Fibroblast of lung (primary cell): ENCODE measurements at regions not wholly inside any gene's neighbourhood (a gene's known extent, or its start where the extent isn't known, plus 50 kb on each side); places are given as distances from the start of the nearest gene placed in this dataset.

Source experiments
- DNase-seq, 2 donors: peaks; one replicate each; pipeline versions ENCODE4 v3.0.0 to v3.0.0-alpha.2; 2010; ENCODE audit warnings: low read depth in 2 of 2
- H2AFZ ChIP-seq: 2 replicates; pipeline ENCODE4 v1.5.1; 2012; ENCODE audit warnings: low read length, control low read depth, inconsistent platforms
- H3K27ac ChIP-seq: 2 replicates; pipeline ENCODE4 v1.5.1; 2011; ENCODE audit warnings: low read length, control low read depth; ENCODE audit not compliant: insufficient read depth
- H3K27me3 ChIP-seq: 2 replicates; pipeline ENCODE4 v1.5.1; 2011; ENCODE audit warnings: mild to moderate bottlenecking, low read length; ENCODE audit not compliant: control insufficient read depth, insufficient read depth
- H3K36me3 ChIP-seq: 2 replicates; pipeline ENCODE4 v1.5.1; 2011; ENCODE audit warnings: low read length; ENCODE audit not compliant: control insufficient read depth, insufficient read depth
- H3K4me1 ChIP-seq: 2 replicates; pipeline ENCODE4 v1.5.1; 2011; ENCODE audit warnings: low read length; ENCODE audit not compliant: control insufficient read depth, insufficient read depth; ENCODE audit errors: extremely low read depth
- H3K4me2 ChIP-seq: 2 replicates; pipeline ENCODE4 v1.5.1; 2011; ENCODE audit warnings: low read length, control low read depth; ENCODE audit not compliant: insufficient read depth; ENCODE audit errors: extremely low read depth
- H3K4me3 ChIP-seq, 4 experiments: fragments of 200-600 bp in 1 of 4; sonication (generic) in 1 of 4; replicated peaks in 1 of 4; 2 replicates each; pipeline ENCODE4 v1.5.1; 2011 to 2016; ENCODE audit warnings: low read length in 4 of 4, low read depth in 3 of 4, mild to moderate bottlenecking in 3 of 4, control low read depth in 2 of 4, inconsistent platforms in 1 of 4, mixed read lengths in 1 of 4; ENCODE audit not compliant: insufficient read depth in 1 of 4; ENCODE audit errors: control extremely low read depth in 1 of 4
- H3K79me2 ChIP-seq: 2 replicates; pipeline ENCODE4 v1.5.1; 2012; ENCODE audit warnings: mild to moderate bottlenecking, low read length, inconsistent platforms; ENCODE audit not compliant: control insufficient read depth, insufficient read depth
- H3K9ac ChIP-seq: 2 replicates; pipeline ENCODE4 v1.5.1; 2011; ENCODE audit warnings: mild to moderate bottlenecking, low read length, control low read depth; ENCODE audit not compliant: insufficient read depth
- H3K9me3 ChIP-seq: 2 replicates; pipeline ENCODE4 v1.5.1; 2012; ENCODE audit warnings: low read depth, low read length; ENCODE audit not compliant: control insufficient read depth, insufficient read depth
- H4K20me1 ChIP-seq: 2 replicates; pipeline ENCODE4 v1.5.1; 2011; ENCODE audit warnings: low read length; ENCODE audit not compliant: control insufficient read depth, insufficient read depth; ENCODE audit errors: extremely low read depth
- CTCF ChIP-seq, 2 donors: IDR thresholded peaks in 1 of 2; conservative IDR thresholded peaks in 1 of 2; 1 replicate in 1 of 2; 2 replicates in 1 of 2; pipeline ENCODE4 v1.5.1; 2011 to 2012; ENCODE audit warnings: low read length in 2 of 2, control low read depth in 1 of 2, inconsistent platforms in 1 of 2, low read depth in 1 of 2, mild to moderate bottlenecking in 1 of 2
- EZH2 ChIP-seq: IDR thresholded peaks from 2 replicates; pipeline ENCODE4 v1.5.1; 2012; ENCODE audit warnings: low read length, control low read depth, mild to moderate bottlenecking; ENCODE audit errors: missing control alignments

GRCh38 chr4:175414602-175415001 lies 397.5 kb downstream of the GPM6A start:
- Histone ChIP-seq H2AFZ (no peak overlapping the region), H3K36me3 (no peaks in the 10 kb centered on the region), H3K4me3 (no peak overlapping the region), H3K4me1 (peaks cover 3% of the 10 kb centered on the region), H3K27me3 (no peaks in the 10 kb centered on the region), H3K4me2 (no peak overlapping the region), H3K27ac (no peak overlapping the region), H3K9me3 (no peaks in the 10 kb centered on the region), H3K9ac (no peak overlapping the region), H3K79me2 (no peaks in the 10 kb centered on the region), H4K20me1 (no peaks in the 10 kb centered on the region)
- TF ChIP-seq EZH2, result no peak
- no peak for DNase-seq

- H3K9ac ChIP-seq, result no peak overlapping the region
- no peak overlapping the region for H3K4me2 ChIP-seq
- H4K20me1 ChIP-seq, result no peaks in the 10 kb centered on the region
- TF ChIP-seq CTCF (conservative IDR thresholded peaks at IDR 0.05 in 1 of 2, IDR thresholded peaks at IDR 0.05 in 1 of 2; ENCODE audit: low read depth in 1 of 2, low read length in 2 of 2) (no peak), EZH2 (no peak)
- H3K36me3 ChIP-seq, result no peaks in the 10 kb centered on the region
- peak overlapping the region; percentile 78 for H3K27ac ChIP-seq
- no peaks in the 10 kb centered on the region for H3K27me3 ChIP-seq
- H2AFZ ChIP-seq, result no peak overlapping the region
- H3K9me3 ChIP-seq, result no peaks in the 10 kb centered on the region
- H3K79me2 ChIP-seq, result no peaks in the 10 kb centered on the region
- peaks cover 6% of the 10 kb centered on the region for H3K4me1 ChIP-seq
- H3K4me3 ChIP-seq, result no peak overlapping the region
- DNase-seq, result no peak
Measured at GRCh38 chr4:175418516-175418915, 393.5 kb downstream of the GPM6A start.

GRCh38 chr4:175419236-175419718 lies 392.8 kb downstream of the GPM6A start:
- H3K4me1 ChIP-seq, result peaks cover 6% of the 10 kb centered on the region

More at GRCh38 chr4:175419236-175419718, 392.8 kb downstream of the GPM6A start:
- TF ChIP-seq CTCF (conservative IDR thresholded peaks at IDR 0.05 in 1 of 2, IDR thresholded peaks at IDR 0.05 in 1 of 2; ENCODE audit: low read depth in 1 of 2, low read length in 2 of 2) (no peak), EZH2 (no peak)
- Histone ChIP-seq H3K9me3 (no peaks in the 10 kb centered on the region), H3K9ac (no peak overlapping the region), H3K27ac (peak overlapping the region; percentile 78), H3K4me2 (no peak overlapping the region), H3K79me2 (no peaks in the 10 kb centered on the region), H3K36me3 (no peaks in the 10 kb centered on the region), H2AFZ (peak overlapping the region; percentile 51), H4K20me1 (no peaks in the 10 kb centered on the region), H3K4me3 (no peak overlapping the region), H3K27me3 (no peaks in the 10 kb centered on the region)
- peak; percentile 96 to 98 for DNase-seq
